Suppressor macrophage (primary cell): ENCODE measurements at regions not wholly inside any gene's neighbourhood (a gene's known extent, or its start where the extent isn't known, plus 50 kb on each side); places are given as distances from the start of the nearest gene placed in this dataset.
"Not testable (repeated sequence)": the region's sequence is repeated elsewhere in the genome, so short reads cannot be mapped to it uniquely, and the experiment has no call there.

Experiments used
- DNase-seq, 4 experiments: peaks; one replicate each; pipeline ENCODE4 v3.0.0-alpha.2; 2020 to 2022

DNA sequence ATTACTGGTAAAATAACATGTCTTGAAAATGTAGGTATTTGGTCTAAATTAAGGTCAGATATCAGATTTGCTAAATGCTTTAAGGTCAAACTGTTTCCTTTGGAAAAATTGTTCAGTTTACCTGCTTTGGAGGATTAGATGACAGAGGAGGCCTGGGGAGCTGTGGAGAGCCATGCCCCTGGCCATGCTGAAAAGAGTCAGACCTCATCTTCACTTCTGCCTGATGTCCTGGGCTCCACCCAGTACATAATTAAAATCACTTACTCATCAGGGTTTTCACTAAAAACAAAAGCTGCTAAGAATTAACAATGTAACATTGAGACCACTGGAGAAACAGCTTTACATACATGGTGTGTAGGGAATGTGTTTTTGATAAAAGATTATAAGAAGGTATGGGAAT lies 60.8 kb upstream of the UNC93A start:
- no peak for DNase-seq

DNA sequence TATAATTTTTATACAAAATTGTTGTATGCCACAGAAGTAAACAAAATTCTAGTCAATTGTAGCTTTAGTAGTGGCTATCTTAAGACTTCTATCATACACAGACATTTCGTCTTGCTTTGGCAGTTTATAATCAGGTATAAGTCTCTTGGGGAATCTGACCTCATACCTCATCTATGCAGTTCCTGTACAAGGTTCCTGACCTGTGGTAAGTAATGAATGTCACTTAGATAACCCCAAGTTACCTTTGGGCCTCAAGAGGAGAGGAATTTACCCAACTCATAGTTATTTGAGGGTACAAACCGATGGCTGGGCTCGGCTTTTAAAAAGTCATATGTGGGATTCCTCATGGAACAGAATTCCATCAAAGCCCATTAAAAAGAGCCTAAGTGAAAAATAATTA lies 58.8 kb upstream of the UNC93A start:
- no peak for DNase-seq

DNA sequence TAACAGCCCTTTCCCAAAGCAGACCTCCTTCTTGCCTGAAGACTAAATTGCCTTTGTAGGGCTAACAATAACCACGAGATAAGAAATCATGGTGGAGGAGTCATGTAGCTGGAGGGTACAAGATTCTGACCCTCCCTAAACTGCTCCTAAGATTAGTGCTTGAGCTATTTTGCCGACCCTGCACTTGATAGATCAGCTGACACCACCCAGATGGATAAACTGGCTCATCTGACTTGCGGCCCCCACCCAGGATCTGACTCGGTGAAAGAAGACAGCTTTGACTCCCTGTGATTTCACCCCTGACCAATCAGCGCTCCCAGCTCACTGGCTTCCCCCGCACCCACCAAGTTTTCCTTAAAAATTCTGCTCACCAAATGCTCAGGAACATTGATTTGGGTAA lies 57.6 kb upstream of the UNC93A start:
- no peak for DNase-seq

DNA sequence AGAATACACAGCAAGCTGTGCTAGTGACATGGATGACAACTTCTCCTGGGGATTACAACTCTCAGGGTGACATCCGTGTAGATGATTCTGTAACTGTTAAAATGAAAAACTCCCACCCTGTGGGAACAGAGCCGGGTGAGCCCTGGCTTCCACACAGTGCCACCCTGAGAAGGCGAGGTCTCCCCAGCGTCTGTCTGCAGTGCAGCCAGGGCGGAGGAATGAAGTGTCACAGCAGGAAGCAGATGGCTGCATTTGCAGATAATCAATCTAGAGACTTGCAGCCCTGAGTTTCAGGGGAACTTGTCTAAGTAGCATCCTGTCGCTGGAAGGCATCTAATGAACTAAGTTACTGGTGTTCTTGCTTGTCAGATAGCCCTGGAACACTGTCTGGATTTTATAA lies 56.5 kb upstream of the UNC93A start:
- DNase-seq, result not testable (repeated sequence)

DNA sequence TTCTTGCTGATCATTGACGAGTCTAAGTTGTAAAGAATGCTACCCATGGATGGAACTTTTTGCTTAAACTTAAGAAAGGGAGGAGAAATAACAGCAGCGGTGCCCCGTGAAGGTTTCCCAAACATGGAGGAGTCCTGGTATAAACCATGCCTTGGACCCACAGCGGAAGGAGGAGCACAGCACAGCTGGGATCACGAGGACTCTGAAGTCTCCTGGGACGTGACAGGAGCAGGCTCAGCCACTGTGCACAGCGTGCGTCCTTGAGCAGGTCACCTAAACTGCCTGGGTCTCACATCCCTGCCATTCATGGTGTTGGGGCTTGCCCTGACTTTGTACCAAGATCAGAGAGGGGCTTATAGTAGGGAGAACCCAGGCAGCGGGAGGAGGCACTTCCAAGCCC lies 56.1 kb upstream of the UNC93A start:
- no peak for DNase-seq

DNA sequence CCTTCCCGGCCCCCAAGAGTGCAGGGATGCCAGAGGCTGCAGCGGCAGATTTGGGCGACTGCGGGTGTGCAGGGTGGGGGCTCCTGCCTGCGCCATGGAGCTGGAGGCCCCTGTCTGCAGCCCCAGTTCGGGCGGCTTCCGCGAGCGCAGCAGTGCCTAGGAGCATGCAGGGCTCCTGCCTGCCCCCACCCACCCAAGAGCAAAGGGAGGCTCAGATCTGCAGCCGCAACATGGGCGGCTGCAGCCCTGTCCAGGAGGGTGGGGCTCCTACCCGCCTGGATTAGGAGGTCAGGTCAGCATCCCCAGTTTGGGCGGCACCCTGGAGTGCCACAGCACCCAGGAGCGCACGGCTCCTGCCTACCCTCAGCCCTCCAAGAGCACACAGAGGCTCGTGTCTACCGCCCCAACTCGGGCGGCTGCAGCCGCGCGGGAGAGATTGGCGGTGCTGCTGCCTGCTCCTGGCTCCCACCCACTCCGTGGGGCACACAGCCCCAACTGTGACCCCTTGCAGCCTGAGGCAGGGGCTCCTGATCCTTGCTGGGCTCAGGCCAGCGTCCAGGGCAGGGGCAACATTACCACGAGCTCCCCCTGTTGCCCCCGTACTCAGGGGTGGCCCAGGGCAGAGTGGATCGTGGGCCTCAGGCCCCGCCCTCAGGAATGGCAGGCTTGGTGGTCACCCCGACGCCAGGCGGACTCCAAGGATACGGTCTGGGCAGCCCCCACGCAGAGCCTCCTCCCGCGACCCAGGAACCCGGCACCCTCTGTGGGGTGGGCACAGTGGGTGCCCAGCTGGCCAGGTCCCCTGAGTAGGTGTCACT lies 55.5 kb upstream of the UNC93A start:
- no peak for DNase-seq

DNA sequence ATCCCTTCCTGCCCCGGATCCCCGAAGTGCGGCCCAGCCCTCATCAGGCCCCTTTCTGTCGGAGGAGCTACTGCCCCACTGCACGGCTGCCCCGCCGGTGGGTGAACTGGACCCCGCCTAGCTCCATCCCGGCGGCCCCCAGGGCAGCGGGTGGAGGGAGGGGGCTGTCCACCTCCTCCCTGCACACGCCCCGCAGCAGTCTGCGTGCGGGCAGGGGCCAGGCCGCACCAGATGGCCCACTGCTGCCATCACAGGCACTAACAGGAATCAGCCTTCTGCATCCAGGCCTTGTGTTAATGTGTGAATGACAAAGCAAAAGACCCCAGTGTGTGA lies 54.9 kb upstream of the UNC93A start:
- no peak for DNase-seq

DNA sequence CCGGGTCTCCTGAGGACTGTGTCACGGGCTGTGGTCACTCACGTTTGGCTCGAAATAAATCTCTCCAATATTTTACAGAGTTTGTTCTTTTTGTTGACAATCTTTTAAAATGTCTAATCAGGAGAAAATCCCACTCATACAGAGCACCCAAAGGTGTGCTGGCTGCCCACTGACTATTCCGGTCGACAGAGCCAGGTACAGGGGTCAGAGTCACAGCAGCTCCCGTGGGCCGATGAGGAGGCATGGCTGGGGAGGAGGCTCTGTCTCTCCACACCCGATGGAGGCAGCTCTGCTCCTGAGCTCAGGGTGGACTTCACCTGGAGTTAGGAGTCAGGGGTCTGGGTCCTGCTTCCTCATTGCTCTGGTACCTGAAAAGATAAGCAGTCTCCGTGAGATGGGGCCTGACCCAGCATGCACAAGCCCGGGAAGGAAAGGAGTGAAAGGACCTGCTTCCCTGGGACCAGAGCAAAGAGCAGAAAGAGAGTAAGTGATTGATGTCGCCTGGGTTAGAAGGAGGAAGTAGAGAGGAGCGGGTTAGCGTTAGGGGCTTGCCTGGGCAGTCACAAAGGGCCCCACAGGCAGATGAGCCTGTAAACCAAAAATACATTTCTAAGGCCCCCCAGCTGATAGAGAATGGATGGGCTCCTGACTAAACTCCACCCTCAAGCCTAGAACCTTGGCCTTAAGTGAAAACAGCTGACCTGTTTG lies 53.5 kb upstream of the UNC93A start:
- no peak for DNase-seq

DNA sequence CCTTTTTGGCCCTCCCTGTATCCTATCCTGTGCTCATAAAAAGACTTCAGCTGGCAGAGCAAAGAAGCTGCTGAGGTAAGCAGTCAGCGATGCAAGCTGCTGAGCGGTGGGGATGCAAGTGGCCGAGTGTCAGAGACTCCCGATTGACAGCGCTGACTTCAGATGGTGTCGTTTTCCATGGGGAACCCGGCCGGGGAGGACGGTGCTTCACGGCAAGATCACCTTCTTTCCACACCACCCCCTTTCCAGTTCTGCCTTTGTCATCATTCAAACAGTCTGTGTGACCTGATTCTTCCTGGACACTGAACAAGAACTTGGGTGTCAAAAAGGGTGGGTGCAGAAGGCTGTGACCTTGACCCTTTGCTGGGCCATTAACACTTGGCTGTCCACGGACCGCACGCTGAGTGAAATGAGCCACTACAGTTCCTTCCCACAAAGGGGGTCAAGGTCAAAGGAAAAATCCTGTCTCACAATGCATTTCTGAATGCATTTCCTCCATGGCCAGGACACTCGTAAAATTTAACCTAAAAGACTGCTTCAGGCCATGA lies 52.9 kb upstream of the UNC93A start:
- no peak for DNase-seq

DNA sequence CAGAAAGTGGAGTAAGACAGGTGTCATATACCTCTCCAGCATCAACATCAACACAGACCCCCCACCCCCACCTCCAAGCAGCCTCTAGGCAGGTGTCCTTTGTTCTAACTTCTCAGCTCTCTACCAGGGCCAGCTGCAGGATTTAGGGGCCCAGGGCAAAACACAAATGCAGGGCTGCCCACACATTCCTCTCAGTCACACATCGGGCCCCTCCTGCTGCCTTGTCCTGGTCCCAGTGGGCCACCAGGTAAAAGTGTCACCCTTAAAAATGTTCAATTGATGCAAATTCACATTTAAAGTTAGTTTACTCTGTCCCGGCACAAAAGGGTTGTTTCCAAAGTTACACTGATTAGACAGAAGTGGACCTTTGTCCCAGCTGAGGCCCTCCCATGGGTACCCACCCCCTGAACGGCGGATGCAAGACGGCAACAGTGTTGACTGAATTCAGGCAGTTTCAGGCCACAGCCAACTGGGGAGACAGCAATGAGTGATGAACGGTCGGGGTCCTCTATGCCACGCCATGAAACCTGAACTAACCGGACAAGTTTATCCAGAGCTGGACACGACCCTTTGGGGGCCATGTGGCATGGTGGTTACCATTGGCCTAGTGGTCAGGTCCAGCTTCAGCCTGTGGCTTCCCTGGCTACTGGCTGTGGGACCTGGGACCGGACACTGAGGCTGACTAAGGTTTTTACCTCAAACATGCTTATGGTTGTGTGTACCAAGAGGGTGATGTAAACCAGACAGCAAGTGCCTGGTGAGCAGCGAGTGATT lies 52.2 kb upstream of the UNC93A start:
- no peak for DNase-seq

DNA sequence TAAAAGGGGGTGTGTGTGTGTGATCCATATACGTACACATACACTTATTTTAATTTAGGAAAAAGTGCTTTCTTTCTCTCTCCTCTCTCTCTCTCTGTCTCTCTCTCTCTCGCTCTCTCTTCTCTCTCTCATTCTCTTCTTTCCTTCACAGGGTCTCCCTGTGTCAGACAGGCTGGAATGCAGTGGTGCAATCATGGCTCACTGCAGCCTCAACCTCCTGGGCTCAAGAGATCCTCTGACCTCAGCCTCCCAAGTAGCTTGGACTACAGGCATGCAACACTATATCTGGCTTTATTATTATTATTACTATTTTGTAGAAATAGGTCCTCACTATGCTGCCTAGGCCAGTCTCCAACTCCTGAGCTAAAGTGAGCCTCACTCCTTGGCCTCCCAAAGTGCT lies 51.6 kb upstream of the UNC93A start:
- not testable (repeated sequence) for DNase-seq

DNA sequence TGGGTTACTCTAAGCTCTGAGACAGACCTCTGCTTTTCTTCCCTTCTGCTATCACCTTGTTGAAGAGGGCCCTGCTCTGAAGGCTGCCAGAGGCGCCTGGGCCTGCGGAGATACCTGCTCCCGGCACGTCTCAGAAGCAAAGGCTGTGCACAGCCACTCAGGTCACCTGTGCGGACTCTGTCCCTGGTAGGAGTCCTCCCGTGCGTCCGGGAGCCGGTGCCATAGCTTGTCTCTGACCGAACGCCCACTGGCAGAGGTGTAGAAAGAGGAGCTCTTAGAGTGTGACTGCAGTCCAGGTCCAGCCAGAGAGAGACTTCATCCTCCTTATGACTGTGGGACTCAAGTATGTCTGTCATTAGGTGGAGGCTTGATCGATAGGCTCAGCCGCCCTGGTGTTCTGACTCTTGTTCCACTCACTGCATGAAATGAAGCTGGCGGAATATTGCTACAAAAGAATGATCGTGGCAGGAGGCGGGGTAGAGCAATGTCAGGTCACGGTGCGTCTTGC lies 51.0 kb upstream of the UNC93A start:
- no peak for DNase-seq
